Smooth muscle cell (in vitro differentiated cells): ENCODE measurements at regions not wholly inside any gene's neighbourhood (a gene's known extent, or its start where the extent isn't known, plus 50 kb on each side); places are given as distances from the start of the nearest gene placed in this dataset.
A peak's percentile ranks its signal among the peaks of the same experiment; 100 is the strongest.

ENCODE experiments used
- DNase-seq: peaks from one replicate; lab custom pipeline; 2025; ENCODE audit not compliant: unreplicated experiment; lab: John Stamatoyannopoulos, UW
- H2AFZ ChIP-seq: fragments of 200-600 bp; sonication (generic); 2 replicates; pipeline ENCODE4 v1.6.0; 2016; ENCODE audit warnings: antibody characterized with exemption, low read depth, mild to moderate bottlenecking
- H3F3A ChIP-seq: fragments of 200-600 bp; sonication (generic); 2 replicates; pipeline ENCODE4 v1.6.0; 2017; ENCODE audit warnings: antibody characterized with exemption, low read depth
- H3K27ac ChIP-seq: fragments of 200-600 bp; sonication (generic); 2 replicates; pipeline ENCODE4 v1.5.1; 2016; ENCODE audit warnings: low read depth, mild to moderate bottlenecking
- H3K27me3 ChIP-seq: fragments of 200-600 bp; sonication (generic); 2 replicates; pipeline ENCODE4 v1.6.1; 2016; ENCODE audit warnings: low read depth, mild to moderate bottlenecking
- H3K36me3 ChIP-seq: fragments of 200-600 bp; sonication (generic); 2 replicates; pipeline ENCODE4 v1.5.1; 2016; ENCODE audit warnings: low read depth
- H3K4me1 ChIP-seq: fragments of 200-600 bp; sonication (generic); 2 replicates; pipeline ENCODE4 v1.5.1; 2016; ENCODE audit warnings: low read depth
- H3K4me2 ChIP-seq: fragments of 200-600 bp; sonication (generic); 2 replicates; pipeline ENCODE4 v1.6.0; 2016; ENCODE audit warnings: mild to moderate bottlenecking
- H3K4me3 ChIP-seq: fragments of 200-600 bp; sonication (generic); 2 replicates; pipeline ENCODE4 v1.5.1; 2016; ENCODE audit warnings: mild to moderate bottlenecking
- H3K79me2 ChIP-seq: fragments of 200-600 bp; sonication (generic); 2 replicates; pipeline ENCODE4 v1.6.0; 2016; ENCODE audit warnings: low read depth, mild to moderate bottlenecking
- H3K9ac ChIP-seq: fragments of 200-600 bp; sonication (generic); 2 replicates; pipeline ENCODE4 v1.6.0; 2016; ENCODE audit warnings: low read depth
- H3K9me3 ChIP-seq: fragments of 200-600 bp; sonication (generic); replicated peaks from 2 replicates; pipeline ENCODE4 v1.5.1; 2016; ENCODE audit warnings: low read depth
- H4K20me1 ChIP-seq: fragments of 200-600 bp; sonication (generic); 2 replicates; pipeline ENCODE4 v1.6.0; 2016; ENCODE audit warnings: low read depth
- CTCF ChIP-seq: fragments of 200-600 bp; sonication (generic); IDR thresholded peaks from 2 replicates; pipeline ENCODE4 v1.5.1; 2017; ENCODE audit warnings: borderline replicate concordance, mild to moderate bottlenecking, antibody characterized with exemption; ENCODE audit not compliant: insufficient read depth, poor library complexity, severe bottlenecking
- WGBS: methylation state at CpG from one replicate; pipeline ENCODE4 v1.1.7; 2016; ENCODE audit warnings: low lambda C conversion rate; 5-methylcytosine and 5-hydroxymethylcytosine counted together

- Histone ChIP-seq H3K79me2 (no peaks in the 10 kb centered on the region), H3K36me3 (no peaks in the 10 kb centered on the region), H2AFZ (peak overlapping the region; percentile 82), H3K4me1 (no peaks in the 10 kb centered on the region), H3F3A (no peaks in the 10 kb centered on the region), H3K4me3 (no peak overlapping the region), H4K20me1 (no peaks in the 10 kb centered on the region), H3K9ac (no peak overlapping the region), H3K27ac (no peak overlapping the region), H3K9me3 (no peaks in the 10 kb centered on the region), H3K27me3 (peaks cover 3% of the 10 kb centered on the region), H3K4me2 (no peak overlapping the region)
- no peak for DNase-seq
- no peak for TF ChIP-seq CTCF
- WGBS = 58% methylated on average over 2 of the region's 2 CpGs
Observed at GRCh38 chr1:102588536-102588935, 519.8 kb downstream of the COL11A1 start.

- DNase-seq = no peak
- H3K9me3 ChIP-seq = no peaks in the 10 kb centered on the region
- no peak overlapping the region for H3K9ac ChIP-seq
- H3K27ac ChIP-seq = no peak overlapping the region
- no peaks in the 10 kb centered on the region for H3K79me2 ChIP-seq
- no peaks in the 10 kb centered on the region for H3K4me1 ChIP-seq
- no peak overlapping the region for H2AFZ ChIP-seq
- TF ChIP-seq CTCF = no peak
- no peaks in the 10 kb centered on the region for H3K36me3 ChIP-seq
- peaks cover 3% of the 10 kb centered on the region for H3K27me3 ChIP-seq
- H3K4me3 ChIP-seq = no peak overlapping the region
- no peaks in the 10 kb centered on the region for H4K20me1 ChIP-seq
- no peak overlapping the region for H3K4me2 ChIP-seq
- H3F3A ChIP-seq = no peaks in the 10 kb centered on the region
Observed at GRCh38 chr1:102586022-102586421, 522.3 kb downstream of the COL11A1 start.

- Histone ChIP-seq H3K79me2 (no peaks in the 10 kb centered on the region), H3K27me3 (peaks cover 3% of the 10 kb centered on the region)
- 94% methylated on average over 4 of the region's 4 CpGs for WGBS
Observed at GRCh38 chr1:102580806-102581205, 527.5 kb downstream of the COL11A1 start.

More at GRCh38 chr1:102580806-102581205, 527.5 kb downstream of the COL11A1 start:
- no peak for DNase-seq
- no peaks in the 10 kb centered on the region for H4K20me1 ChIP-seq
- H3K4me2 ChIP-seq = no peak overlapping the region
- no peaks in the 10 kb centered on the region for H3K9me3 ChIP-seq
- no peaks in the 10 kb centered on the region for H3K36me3 ChIP-seq
- H3F3A ChIP-seq = no peaks in the 10 kb centered on the region
- no peaks in the 10 kb centered on the region for H3K4me1 ChIP-seq
- no peak overlapping the region for H3K27ac ChIP-seq
- no peak overlapping the region for H2AFZ ChIP-seq
- H3K9ac ChIP-seq = no peak overlapping the region
- TF ChIP-seq CTCF = no peak
- H3K4me3 ChIP-seq = no peak overlapping the region
